IPS-20b (cell line): ENCODE measurements at regions not wholly inside any gene's neighbourhood (a gene's known extent, or its start where the extent isn't known, plus 50 kb on each side); places are given as distances from the start of the nearest gene placed in this dataset.

Experiments used
- H3K27ac ChIP-seq: one replicate; pipeline ENCODE4 v1.5.1; 2013; ENCODE audit warnings: low read length
- H3K27me3 ChIP-seq: 2 replicates; pipeline ENCODE4 v1.6.1; 2013; ENCODE audit warnings: mild to moderate bottlenecking, low read length, inconsistent platforms; ENCODE audit not compliant: insufficient read depth
- H3K36me3 ChIP-seq: 2 replicates; pipeline ENCODE4 v1.6.1; 2013; ENCODE audit warnings: low read depth, mild to moderate bottlenecking, inconsistent platforms, low read length, moderate library complexity; ENCODE audit not compliant: insufficient read depth
- H3K4me1 ChIP-seq: 2 replicates; pipeline ENCODE4 v1.6.1; 2013; ENCODE audit warnings: mild to moderate bottlenecking, control low read depth, inconsistent platforms, low read length, moderate library complexity; ENCODE audit not compliant: insufficient read depth
- H3K4me3 ChIP-seq: 2 replicates; pipeline ENCODE4 v1.5.1; 2013; ENCODE audit warnings: mild to moderate bottlenecking, low read length, inconsistent platforms
- H3K9ac ChIP-seq: 2 replicates; pipeline ENCODE4 v1.6.1; 2013; ENCODE audit warnings: low read depth, mild to moderate bottlenecking, inconsistent platforms, low read length, moderate library complexity
- H3K9me3 ChIP-seq: 2 replicates; pipeline ENCODE4 v1.6.1; 2013; ENCODE audit warnings: mild to moderate bottlenecking, low read depth, low read length, inconsistent platforms; ENCODE audit not compliant: insufficient read depth

- Histone ChIP-seq H3K4me3 (no peak overlapping the region), H3K9ac (no peak overlapping the region), H3K27ac (no peak overlapping the region), H3K27me3 (no peaks in the 10 kb centered on the region), H3K36me3 (no peaks in the 10 kb centered on the region), H3K4me1 (no peaks in the 10 kb centered on the region), H3K9me3 (no peaks in the 10 kb centered on the region)
Measured at GRCh38 chr9:88242879-88243278, 104.6 kb upstream of the SPATA31C2 start.

- no peak overlapping the region for H3K4me3 ChIP-seq
- no peak overlapping the region for H3K9ac ChIP-seq
- H3K27ac ChIP-seq: no peak overlapping the region
- no peaks in the 10 kb centered on the region for H3K9me3 ChIP-seq
- H3K4me1 ChIP-seq: no peaks in the 10 kb centered on the region
- no peaks in the 10 kb centered on the region for H3K36me3 ChIP-seq
- H3K27me3 ChIP-seq: no peaks in the 10 kb centered on the region
Measured at GRCh38 chr9:88237991-88238571, 99.8 kb upstream of the SPATA31C2 start.

- Histone ChIP-seq H3K4me1 (no peaks in the 10 kb centered on the region), H3K9ac (no peak overlapping the region), H3K4me3 (no peak overlapping the region), H3K27ac (no peak overlapping the region), H3K27me3 (no peaks in the 10 kb centered on the region), H3K9me3 (no peaks in the 10 kb centered on the region), H3K36me3 (no peaks in the 10 kb centered on the region)
Measured at GRCh38 chr9:88237479-88237961, 99.2 kb upstream of the SPATA31C2 start.

GRCh38 chr9:88236511-88237478 is 98.5 kb upstream of the SPATA31C2 start:
- no peak overlapping the region for H3K9ac ChIP-seq
- no peaks in the 10 kb centered on the region for H3K27me3 ChIP-seq
- H3K36me3 ChIP-seq: no peaks in the 10 kb centered on the region
- no peak overlapping the region for H3K4me3 ChIP-seq
- no peaks in the 10 kb centered on the region for H3K9me3 ChIP-seq
- no peak overlapping the region for H3K27ac ChIP-seq
- H3K4me1 ChIP-seq: no peaks in the 10 kb centered on the region

- Histone ChIP-seq H3K27ac (no peak overlapping the region), H3K9ac (no peak overlapping the region), H3K4me3 (no peak overlapping the region), H3K27me3 (no peaks in the 10 kb centered on the region), H3K9me3 (no peaks in the 10 kb centered on the region), H3K4me1 (no peaks in the 10 kb centered on the region), H3K36me3 (no peaks in the 10 kb centered on the region)
Measured at GRCh38 chr9:88235615-88236014, 97.3 kb upstream of the SPATA31C2 start.

GRCh38 chr9:88234114-88234513 is 95.8 kb upstream of the SPATA31C2 start:
- Histone ChIP-seq H3K9ac (no peak overlapping the region), H3K27me3 (no peaks in the 10 kb centered on the region), H3K9me3 (no peaks in the 10 kb centered on the region), H3K4me3 (no peak overlapping the region), H3K36me3 (no peaks in the 10 kb centered on the region), H3K4me1 (no peaks in the 10 kb centered on the region), H3K27ac (no peak overlapping the region)

- Histone ChIP-seq H3K9ac (no peak overlapping the region), H3K4me3 (no peak overlapping the region), H3K36me3 (no peaks in the 10 kb centered on the region), H3K27ac (no peak overlapping the region), H3K27me3 (no peaks in the 10 kb centered on the region), H3K4me1 (no peaks in the 10 kb centered on the region), H3K9me3 (no peaks in the 10 kb centered on the region)
Measured at GRCh38 chr9:88233091-88233490, 94.8 kb upstream of the SPATA31C2 start.

GRCh38 chr9:88230612-88231011 is 92.3 kb upstream of the SPATA31C2 start:
- no peaks in the 10 kb centered on the region for H3K36me3 ChIP-seq
- H3K27me3 ChIP-seq: no peaks in the 10 kb centered on the region
- H3K9me3 ChIP-seq: no peaks in the 10 kb centered on the region
- H3K4me3 ChIP-seq: no peak overlapping the region
- H3K4me1 ChIP-seq: no peaks in the 10 kb centered on the region
- H3K9ac ChIP-seq: no peak overlapping the region
- H3K27ac ChIP-seq: no peak overlapping the region

GRCh38 chr9:88229434-88229833 is 91.2 kb upstream of the SPATA31C2 start:
- no peaks in the 10 kb centered on the region for H3K36me3 ChIP-seq
- H3K27ac ChIP-seq: no peak overlapping the region
- H3K4me1 ChIP-seq: peaks cover 6% of the 10 kb centered on the region; the same call in 1 of the 2 replicates
- no peak overlapping the region for H3K9ac ChIP-seq
- no peaks in the 10 kb centered on the region for H3K9me3 ChIP-seq
- no peaks in the 10 kb centered on the region for H3K27me3 ChIP-seq
- H3K4me3 ChIP-seq: no peak overlapping the region

GRCh38 chr9:88224938-88225337 is 86.7 kb upstream of the SPATA31C2 start:
- H3K36me3 ChIP-seq: no peaks in the 10 kb centered on the region
- no peaks in the 10 kb centered on the region for H3K9me3 ChIP-seq
- H3K4me1 ChIP-seq: peaks cover 9% of the 10 kb centered on the region; the same call in 1 of the 2 replicates
- no peak overlapping the region for H3K4me3 ChIP-seq
- H3K9ac ChIP-seq: no peak overlapping the region
- no peaks in the 10 kb centered on the region for H3K27me3 ChIP-seq
- no peak overlapping the region for H3K27ac ChIP-seq

- Histone ChIP-seq H3K27me3 (no peaks in the 10 kb centered on the region), H3K9me3 (no peaks in the 10 kb centered on the region), H3K9ac (no peak overlapping the region), H3K4me1 (peaks cover 9% of the 10 kb centered on the region; the same call in 1 of the 2 replicates), H3K36me3 (no peaks in the 10 kb centered on the region), H3K4me3 (no peak overlapping the region), H3K27ac (no peak overlapping the region)
Measured at GRCh38 chr9:88221105-88221504, 82.8 kb upstream of the SPATA31C2 start.

- H3K4me3 ChIP-seq: no peak overlapping the region
- no peak overlapping the region for H3K9ac ChIP-seq
- H3K27me3 ChIP-seq: no peaks in the 10 kb centered on the region
- no peak overlapping the region for H3K27ac ChIP-seq
- no peaks in the 10 kb centered on the region for H3K9me3 ChIP-seq
- H3K36me3 ChIP-seq: no peaks in the 10 kb centered on the region
- H3K4me1 ChIP-seq: peaks cover 9% of the 10 kb centered on the region; the same call in 1 of the 2 replicates
Measured at GRCh38 chr9:88220652-88221051, 82.4 kb upstream of the SPATA31C2 start.
